Neural progenitor cell (in vitro differentiated cells): ENCODE measurements at regions not wholly inside any gene's neighbourhood (a gene's known extent, or its start where the extent isn't known, plus 50 kb on each side); places are given as distances from the start of the nearest gene placed in this dataset.
A peak's percentile ranks its signal among the peaks of the same experiment; 100 is the strongest.

Experiments
- DNase-seq: peaks from one replicate; pipeline ENCODE4 v3.0.0-alpha.2; 2016; ENCODE audit warnings: low spot score
- H2AFZ ChIP-seq: fragments of 200-600 bp; sonication (generic); replicated peaks from 2 replicates; pipeline ENCODE4 v1.6.1; 2016; ENCODE audit warnings: antibody characterized with exemption
- H3F3A ChIP-seq: fragments of 200-600 bp; sonication (generic); 2 replicates; pipeline ENCODE4 v1.6.1; 2016; ENCODE audit warnings: antibody characterized with exemption, low read depth
- H3K27ac ChIP-seq: fragments of 200-600 bp; sonication (generic); 2 replicates; pipeline ENCODE4 v1.5.1; 2016; ENCODE audit warnings: mild to moderate bottlenecking
- H3K27me3 ChIP-seq: fragments of 200-600 bp; sonication (generic); 2 replicates; pipeline ENCODE4 v1.6.1; 2016; ENCODE audit warnings: mild to moderate bottlenecking, moderate library complexity
- H3K36me3 ChIP-seq: fragments of 200-600 bp; sonication (generic); 2 replicates; pipeline ENCODE4 v1.5.1; 2016
- H3K4me1 ChIP-seq: fragments of 200-600 bp; sonication (generic); 2 replicates; pipeline ENCODE4 v1.6.1; 2016; ENCODE audit warnings: mixed run types
- H3K4me2 ChIP-seq: fragments of 200-600 bp; sonication (generic); 2 replicates; pipeline ENCODE4 v1.6.1; 2016
- H3K4me3 ChIP-seq: fragments of 200-600 bp; sonication (generic); 2 replicates; pipeline ENCODE4 v1.5.1; 2016
- H3K79me2 ChIP-seq: fragments of 200-600 bp; sonication (generic); 2 replicates; pipeline ENCODE4 v1.6.1; 2016; ENCODE audit warnings: low read depth
- H3K9ac ChIP-seq: fragments of 200-600 bp; sonication (generic); 2 replicates; pipeline ENCODE4 v1.6.1; 2016
- H3K9me3 ChIP-seq: fragments of 200-600 bp; sonication (generic); 2 replicates; pipeline ENCODE4 v1.5.1; 2016; ENCODE audit warnings: low read depth
- H4K20me1 ChIP-seq: fragments of 200-600 bp; sonication (generic); 2 replicates; pipeline ENCODE4 v1.6.1; 2016; ENCODE audit warnings: low read depth
- H3K27ac Mint-ChIP-seq: 3 replicates; pipeline ENCODE4 v1.8.0; 2021; ENCODE audit warnings: mixed read lengths
- H3K27me3 Mint-ChIP-seq: 2 replicates; pipeline ENCODE4 v1.8.0; 2022; ENCODE audit warnings: low read depth, mild to moderate bottlenecking, inconsistent platforms, moderate library complexity, mixed read lengths; ENCODE audit not compliant: insufficient read depth
- H3K36me3 Mint-ChIP-seq: 3 replicates; pipeline ENCODE4 v1.8.0; 2021; ENCODE audit warnings: mixed read lengths
- H3K4me1 Mint-ChIP-seq: 3 replicates; pipeline ENCODE4 v1.8.0; 2021; ENCODE audit warnings: mixed read lengths
- H3K4me3 Mint-ChIP-seq: 3 replicates; pipeline ENCODE4 v1.8.0; 2021; ENCODE audit warnings: mild to moderate bottlenecking, moderate library complexity, mixed read lengths
- H3K9me3 Mint-ChIP-seq: 3 replicates; pipeline ENCODE4 v1.8.0; 2020; ENCODE audit warnings: mixed read lengths
- EZH2 ChIP-seq: fragments of 200-600 bp; sonication (generic); IDR thresholded peaks from 2 replicates; pipeline ENCODE4 v1.6.1; 2017; ENCODE audit warnings: antibody characterized with exemption, mild to moderate bottlenecking, moderate library complexity
- EZH2phosphoT487 ChIP-seq: fragments of 200-600 bp; sonication (generic); IDR thresholded peaks from 2 replicates; pipeline ENCODE4 v1.6.1; 2017; ENCODE audit warnings: antibody characterized with exemption
- TF ChIP-seq, protein P1 (sequence below): fragments of 200-600 bp; sonication (generic); IDR thresholded peaks from 2 replicates; pipeline ENCODE4 v1.5.1; 2017; ENCODE audit warnings: antibody characterized with exemption, mild to moderate bottlenecking

- H3K9ac ChIP-seq = no peak overlapping the region
- Mint-ChIP-seq H3K36me3 (peaks cover 4% of the 10 kb centered on the region), H3K27me3 (no peaks in the 10 kb centered on the region), H3K4me3 (no peak overlapping the region), H3K27ac (no peak overlapping the region), H3K9me3 (no peaks in the 10 kb centered on the region), H3K4me1 (peaks cover 16% of the 10 kb centered on the region)
- H3F3A ChIP-seq = peaks cover 13% of the 10 kb centered on the region
- TF ChIP-seq EZH2 = no peak
- no peaks in the 10 kb centered on the region for H3K9me3 ChIP-seq
- H3K4me1 ChIP-seq = peaks cover 12% of the 10 kb centered on the region
- no peaks in the 10 kb centered on the region for H4K20me1 ChIP-seq
- H3K4me2 ChIP-seq = no peak overlapping the region
- H3K4me3 ChIP-seq = no peak overlapping the region
- DNase-seq = no peak
- H3K79me2 ChIP-seq = no peaks in the 10 kb centered on the region
- no peaks in the 10 kb centered on the region for H3K36me3 ChIP-seq
- H3K27me3 ChIP-seq = no peaks in the 10 kb centered on the region
- H2AFZ ChIP-seq = no peak overlapping the region
- no peak overlapping the region for H3K27ac ChIP-seq
Measured at GRCh38 chr2:47315475-47315874, 53.6 kb upstream of the EPCAM start.

- Histone ChIP-seq H4K20me1 (no peaks in the 10 kb centered on the region), H3K27me3 (no peaks in the 10 kb centered on the region), H3K4me2 (no peak overlapping the region), H2AFZ (no peak overlapping the region), H3F3A (peaks cover 24% of the 10 kb centered on the region), H3K9ac (no peak overlapping the region), H3K36me3 (no peaks in the 10 kb centered on the region), H3K79me2 (no peaks in the 10 kb centered on the region), H3K4me1 (peaks cover 24% of the 10 kb centered on the region), H3K9me3 (no peaks in the 10 kb centered on the region), H3K27ac (no peak overlapping the region), H3K4me3 (no peak overlapping the region)
- Mint-ChIP-seq H3K27ac (no peak overlapping the region), H3K4me1 (peaks cover 30% of the 10 kb centered on the region), H3K4me3 (no peak overlapping the region), H3K9me3 (no peaks in the 10 kb centered on the region), H3K27me3 (peaks cover 2% of the 10 kb centered on the region), H3K36me3 (peaks cover 4% of the 10 kb centered on the region)
- TF ChIP-seq, protein P1, sequence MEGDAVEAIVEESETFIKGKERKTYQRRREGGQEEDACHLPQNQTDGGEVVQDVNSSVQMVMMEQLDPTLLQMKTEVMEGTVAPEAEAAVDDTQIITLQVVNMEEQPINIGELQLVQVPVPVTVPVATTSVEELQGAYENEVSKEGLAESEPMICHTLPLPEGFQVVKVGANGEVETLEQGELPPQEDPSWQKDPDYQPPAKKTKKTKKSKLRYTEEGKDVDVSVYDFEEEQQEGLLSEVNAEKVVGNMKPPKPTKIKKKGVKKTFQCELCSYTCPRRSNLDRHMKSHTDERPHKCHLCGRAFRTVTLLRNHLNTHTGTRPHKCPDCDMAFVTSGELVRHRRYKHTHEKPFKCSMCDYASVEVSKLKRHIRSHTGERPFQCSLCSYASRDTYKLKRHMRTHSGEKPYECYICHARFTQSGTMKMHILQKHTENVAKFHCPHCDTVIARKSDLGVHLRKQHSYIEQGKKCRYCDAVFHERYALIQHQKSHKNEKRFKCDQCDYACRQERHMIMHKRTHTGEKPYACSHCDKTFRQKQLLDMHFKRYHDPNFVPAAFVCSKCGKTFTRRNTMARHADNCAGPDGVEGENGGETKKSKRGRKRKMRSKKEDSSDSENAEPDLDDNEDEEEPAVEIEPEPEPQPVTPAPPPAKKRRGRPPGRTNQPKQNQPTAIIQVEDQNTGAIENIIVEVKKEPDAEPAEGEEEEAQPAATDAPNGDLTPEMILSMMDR = peak; percentile 15
- TF ChIP-seq EZH2 (no peak), EZH2phosphoT487 (no peak)
- no peak for DNase-seq
Measured at GRCh38 chr2:47313728-47314127, 55.4 kb upstream of the EPCAM start.

- TF ChIP-seq EZH2 = no peak
- TF ChIP-seq, protein P1 = no peak
- TF ChIP-seq EZH2phosphoT487 = no peak
- no peak for DNase-seq
- no peak overlapping the region for H3K27ac Mint-ChIP-seq
Measured at GRCh38 chr2:47313141-47313691, 55.9 kb upstream of the EPCAM start.

GRCh38 chr2:47312491-47312850 is 56.6 kb upstream of the EPCAM start:
- peaks cover 24% of the 10 kb centered on the region for H3K4me1 ChIP-seq
- no peaks in the 10 kb centered on the region for H3K36me3 ChIP-seq
- no peak overlapping the region for H3K4me3 ChIP-seq
- Mint-ChIP-seq H3K27ac (no peak overlapping the region), H3K9me3 (no peaks in the 10 kb centered on the region), H3K27me3 (peaks cover 4% of the 10 kb centered on the region), H3K4me1 (peaks cover 33% of the 10 kb centered on the region), H3K4me3 (no peak overlapping the region), H3K36me3 (peaks cover 4% of the 10 kb centered on the region)
- no peak overlapping the region for H3K9ac ChIP-seq
- no peak overlapping the region for H2AFZ ChIP-seq
- H4K20me1 ChIP-seq = no peaks in the 10 kb centered on the region
- TF ChIP-seq, protein P1 = no peak
- TF ChIP-seq EZH2 (no peak), EZH2phosphoT487 (no peak)
- no peaks in the 10 kb centered on the region for H3K79me2 ChIP-seq
- H3K4me2 ChIP-seq = no peak overlapping the region
- H3K9me3 ChIP-seq = no peaks in the 10 kb centered on the region
- no peak overlapping the region for H3K27ac ChIP-seq
- DNase-seq = no peak
- peaks cover 25% of the 10 kb centered on the region for H3F3A ChIP-seq
- no peaks in the 10 kb centered on the region for H3K27me3 ChIP-seq

More at GRCh38 chr2:47313141-47313691, 55.9 kb upstream of the EPCAM start:
- Mint-ChIP-seq H3K4me1 (peaks cover 30% of the 10 kb centered on the region), H3K27me3 (peaks cover 2% of the 10 kb centered on the region), H3K4me3 (no peak overlapping the region), H3K36me3 (peaks cover 4% of the 10 kb centered on the region), H3K9me3 (no peaks in the 10 kb centered on the region)
- H3K9me3 ChIP-seq = no peaks in the 10 kb centered on the region
- H3K4me2 ChIP-seq = no peak overlapping the region
- H3K27ac ChIP-seq = no peak overlapping the region
- no peak overlapping the region for H3K4me3 ChIP-seq
- H3K36me3 ChIP-seq = no peaks in the 10 kb centered on the region
- peaks cover 24% of the 10 kb centered on the region for H3K4me1 ChIP-seq
- H2AFZ ChIP-seq = no peak overlapping the region
- no peaks in the 10 kb centered on the region for H3K79me2 ChIP-seq
- no peak overlapping the region for H3K9ac ChIP-seq
- peaks cover 25% of the 10 kb centered on the region for H3F3A ChIP-seq
- no peaks in the 10 kb centered on the region for H4K20me1 ChIP-seq
- no peaks in the 10 kb centered on the region for H3K27me3 ChIP-seq
